Spleen (tissue), 11 donors: ENCODE measurements at regions not wholly inside any gene's neighbourhood (a gene's known extent, or its start where the extent isn't known, plus 50 kb on each side); places are given as distances from the start of the nearest gene placed in this dataset.

Experiments used
- DNase-seq: peaks from one replicate; pipeline ENCODE4 v3.0.0-alpha.2; 2020
- H3K27ac ChIP-seq, 8 donors: fragments of 200-600 bp; sonication (generic) in 7 of 8; 1 replicate in 4 of 8; 2 replicates in 4 of 8; pipeline versions ENCODE4 v1.5.0 to v1.8.0; 2016 to 2021; ENCODE audit warnings: inconsistent platforms in 4 of 8, mild to moderate bottlenecking in 4 of 8, moderate library complexity in 1 of 8
- H3K27me3 ChIP-seq, 7 donors: fragments of 200-600 bp; sonication (generic) in 6 of 7; replicated peaks in 1 of 7; 1 replicate in 4 of 7; 2 replicates in 3 of 7; pipeline versions ENCODE4 v1.5.0 to v1.8.0; 2016 to 2021; ENCODE audit warnings: inconsistent platforms in 3 of 7, mild to moderate bottlenecking in 1 of 7
- H3K36me3 ChIP-seq, 6 donors: fragments of 200-600 bp; sonication (generic) in 5 of 6; 1 replicate in 4 of 6; 2 replicates in 2 of 6; pipeline versions ENCODE4 v1.5.0 to v1.8.0; 2016 to 2021; ENCODE audit warnings: inconsistent platforms in 2 of 6
- H3K4me1 ChIP-seq, 6 donors: fragments of 200-600 bp; sonication (generic) in 5 of 6; 1 replicate in 3 of 6; 2 replicates in 3 of 6; pipeline versions ENCODE4 v1.5.0 to v1.8.0; 2016 to 2021; ENCODE audit warnings: inconsistent platforms in 3 of 6
- H3K4me3 ChIP-seq, 8 donors: fragments of 200-600 bp; sonication (generic) in 7 of 8; 1 replicate in 4 of 8; 2 replicates in 4 of 8; pipeline versions ENCODE4 v1.5.0 to v1.8.0; 2016 to 2021; ENCODE audit warnings: inconsistent platforms in 4 of 8, mild to moderate bottlenecking in 4 of 8, moderate library complexity in 2 of 8
- H3K9me3 ChIP-seq, 8 donors: fragments of 200-600 bp; sonication (generic) in 7 of 8; 1 replicate in 4 of 8; 2 replicates in 4 of 8; pipeline versions ENCODE4 v1.5.0 to v1.8.0; 2016 to 2021; ENCODE audit warnings: inconsistent platforms in 4 of 8
- CTCF ChIP-seq, 11 experiments: fragments of 200-600 bp in 7 of 11; fragments of 450-650 bp in 4 of 11; sonication (generic) in 4 of 11; IDR thresholded peaks in 8 of 11; conservative IDR thresholded peaks in 3 of 11; 1 replicate in 7 of 11; 2 replicates in 4 of 11; pipeline versions ENCODE4 v1.4.0 to v1.8.0; 2016 to 2021; ENCODE audit warnings: antibody characterized with exemption in 11 of 11, inconsistent platforms in 4 of 11, mild to moderate bottlenecking in 1 of 11
- POLR2A ChIP-seq, 3 donors: fragments of 450-650 bp; IDR thresholded peaks; one replicate each; pipeline ENCODE4 v1.5.1; 2017; ENCODE audit warnings: antibody characterized with exemption in 3 of 3, mild to moderate bottlenecking in 1 of 3
- POLR2AphosphoS5 ChIP-seq, 3 donors: sonication (generic); formaldehyde crosslinking; IDR thresholded peaks; one replicate each; pipeline ENCODE4 v1.5.1; 2017; ENCODE audit warnings: antibody characterized with exemption in 3 of 3
- WGBS, 5 donors: extraction: QIAGEN DNeasy Blood & Tissue Kit in 3 of 5; methylation state at CpG; one replicate each; pipeline versions ENCODE4 v1.1.5 to v1.1.7; 2013 to 2018; 5-methylcytosine and 5-hydroxymethylcytosine counted together
- intact Hi-C: fragments of 100-400 bp; cut with DNase I; formaldehyde crosslinking; loops from one replicate; pipeline ENCODE4 v1.15.0; 2023; ENCODE audit warnings: low total_unique reads
- donor health status: healthy with polysubstance abuse.
- donor health status: DM: no; HTN: no; CAD: no; lungs with moderate emphysema.
- donor health status: DM: no; HTN: no; CAD: no.
- donor health status: Bipolar disorder and iron deficiency.
- donor health status: healthy.
- donor health status: DM: no; HTN: no; CAD: no.
- donor health status: DM: yes; HTN: yes; CAD: no.

- Histone ChIP-seq H3K27me3 (no peaks in the 10 kb centered on the region), H3K27ac (no peak overlapping the region)
- TF ChIP-seq POLR2AphosphoS5 (IDR thresholded peaks at IDR 0.05) (no peak), CTCF (IDR thresholded peaks at IDR 0.05 in 8 of 11, conservative IDR thresholded peaks at IDR 0.05 in 3 of 11) (no peak), POLR2A (IDR thresholded peaks at IDR 0.05) (no peak)
Measured at GRCh38 chr18:68323921-68324320, 391.0 kb downstream of the TMX3 start.

GRCh38 chr18:68316636-68317035, 398.3 kb downstream of the TMX3 start:
- intact Hi-C loops: no loop called here
- 43 to 66% (median 48%) methylated on average over 3 of the region's 3 CpGs for WGBS, 5 donors
- Histone ChIP-seq H3K9me3 (no peaks in the 10 kb centered on the region), H3K27me3 (no peaks in the 10 kb centered on the region), H3K27ac (no peak overlapping the region), H3K4me1 (no peaks in the 10 kb centered on the region), H3K36me3 (no peaks in the 10 kb centered on the region), H3K4me3 (peak overlapping the region in 2 of 8 donors; percentile 25 to 44)
- no peak for DNase-seq
- TF ChIP-seq POLR2A (IDR thresholded peaks at IDR 0.05) (no peak), CTCF (IDR thresholded peaks at IDR 0.05 in 8 of 11, conservative IDR thresholded peaks at IDR 0.05 in 3 of 11) (no peak), POLR2AphosphoS5 (IDR thresholded peaks at IDR 0.05) (no peak)

More at GRCh38 chr18:68323921-68324320, 391.0 kb downstream of the TMX3 start:
- Histone ChIP-seq H3K36me3 (no peaks in the 10 kb centered on the region), H3K9me3 (no peaks in the 10 kb centered on the region), H3K4me3 (no peak overlapping the region), H3K4me1 (no peaks in the 10 kb centered on the region)
- intact Hi-C loops: no loop called here
- DNase-seq: no peak

GRCh38 chr18:68314403-68314802, 400.5 kb downstream of the TMX3 start:
- Histone ChIP-seq H3K4me3 (no peak overlapping the region), H3K27me3 (no peaks in the 10 kb centered on the region), H3K4me1 (no peaks in the 10 kb centered on the region), H3K9me3 (no peaks in the 10 kb centered on the region), H3K36me3 (no peaks in the 10 kb centered on the region), H3K27ac (no peak overlapping the region)
- no peak for DNase-seq
- TF ChIP-seq POLR2A (IDR thresholded peaks at IDR 0.05): no peak
- TF ChIP-seq POLR2AphosphoS5 (IDR thresholded peaks at IDR 0.05): no peak
- TF ChIP-seq CTCF (IDR thresholded peaks at IDR 0.05 in 8 of 11, conservative IDR thresholded peaks at IDR 0.05 in 3 of 11): no peak
- intact Hi-C loops: no loop called here
- 75 to 86% (median 78%) methylated on average over 4 of the region's 4 CpGs for WGBS, 5 donors

- intact Hi-C loops: no loop called here
- Histone ChIP-seq H3K27ac (no peak overlapping the region), H3K4me1 (no peaks in the 10 kb centered on the region), H3K9me3 (no peaks in the 10 kb centered on the region), H3K27me3 (no peaks in the 10 kb centered on the region), H3K36me3 (no peaks in the 10 kb centered on the region), H3K4me3 (no peak overlapping the region)
- no peak for TF ChIP-seq POLR2A (IDR thresholded peaks at IDR 0.05)
- no peak for TF ChIP-seq POLR2AphosphoS5 (IDR thresholded peaks at IDR 0.05)
- WGBS, 5 donors: 65 to 84% (median 73%) methylated on average over 3 of the region's 3 CpGs
- DNase-seq: no peak
Measured at GRCh38 chr18:68301441-68301840, 413.5 kb downstream of the TMX3 start.

- no peak for TF ChIP-seq CTCF (IDR thresholded peaks at IDR 0.05 in 8 of 11, conservative IDR thresholded peaks at IDR 0.05 in 3 of 11)
- TF ChIP-seq POLR2A (IDR thresholded peaks at IDR 0.05): no peak
- TF ChIP-seq POLR2AphosphoS5 (IDR thresholded peaks at IDR 0.05): no peak
- WGBS, 5 donors: 84 to 95% (median 87%) methylated on average over 3 of the region's 3 CpGs
- intact Hi-C loops: no loop called here
Measured at GRCh38 chr18:68299906-68300305, 415.0 kb downstream of the TMX3 start.

More at GRCh38 chr18:68299906-68300305, 415.0 kb downstream of the TMX3 start:
- no peaks in the 10 kb centered on the region for H3K36me3 ChIP-seq
- H3K27ac ChIP-seq: no peak overlapping the region
- no peaks in the 10 kb centered on the region for H3K4me1 ChIP-seq
- no peak for DNase-seq
- H3K4me3 ChIP-seq: no peak overlapping the region
- no peaks in the 10 kb centered on the region for H3K9me3 ChIP-seq
- H3K27me3 ChIP-seq: no peaks in the 10 kb centered on the region
